Tibial artery (tissue), 4 donors: ENCODE measurements at regions not wholly inside any gene's neighbourhood (a gene's known extent, or its start where the extent isn't known, plus 50 kb on each side); places are given as distances from the start of the nearest gene placed in this dataset.

Experiments
- DNase-seq, 2 donors: peaks; one replicate each; pipeline ENCODE4 v3.0.0-alpha.2; 2019
- H3K27ac ChIP-seq, 2 donors: fragments of 200-600 bp; sonication (generic) in 1 of 2; 1 replicate in 1 of 2; 2 replicates in 1 of 2; pipeline ENCODE4 v1.5.1; 2018 to 2019; ENCODE audit warnings: mild to moderate bottlenecking in 1 of 2
- H3K27me3 ChIP-seq, 2 donors: fragments of 200-600 bp; sonication (generic) in 1 of 2; one replicate each; pipeline versions ENCODE4 v1.5.1 to v1.6.0; 2016 to 2019
- H3K36me3 ChIP-seq, 3 donors: fragments of 200-600 bp; sonication (generic) in 2 of 3; one replicate each; pipeline ENCODE4 v1.5.1; 2016 to 2019; ENCODE audit warnings: mild to moderate bottlenecking in 2 of 3
- H3K4me1 ChIP-seq, 4 donors: fragments of 200-600 bp; sonication (generic) in 2 of 4; 1 replicate in 3 of 4; 2 replicates in 1 of 4; pipeline ENCODE4 v1.5.1; 2016 to 2019
- H3K4me3 ChIP-seq, 2 donors: fragments of 200-600 bp; sonication (generic) in 1 of 2; 1 replicate in 1 of 2; 2 replicates in 1 of 2; pipeline ENCODE4 v1.5.1; 2018 to 2019; ENCODE audit warnings: mild to moderate bottlenecking in 2 of 2
- H3K9me3 ChIP-seq, 3 donors: fragments of 200-600 bp; sonication (generic) in 1 of 3; one replicate each; pipeline ENCODE4 v1.5.1; 2016 to 2019
- intact Hi-C: fragments of 100-400 bp; cut with DNase I; formaldehyde crosslinking; loops from one replicate; pipeline ENCODE4 v1.15.0; 2023; ENCODE audit warnings: low total_unique reads
- TF ChIP-seq, protein P1 (sequence below), 2 experiments: fragments of 200-600 bp in 1 of 2; fragments of 450-650 bp in 1 of 2; IDR thresholded peaks; one replicate each; pipeline ENCODE4 v1.5.1; 2017 to 2019; ENCODE audit warnings: antibody characterized with exemption in 2 of 2, mild to moderate bottlenecking in 1 of 2, moderate library complexity in 1 of 2

DNA sequence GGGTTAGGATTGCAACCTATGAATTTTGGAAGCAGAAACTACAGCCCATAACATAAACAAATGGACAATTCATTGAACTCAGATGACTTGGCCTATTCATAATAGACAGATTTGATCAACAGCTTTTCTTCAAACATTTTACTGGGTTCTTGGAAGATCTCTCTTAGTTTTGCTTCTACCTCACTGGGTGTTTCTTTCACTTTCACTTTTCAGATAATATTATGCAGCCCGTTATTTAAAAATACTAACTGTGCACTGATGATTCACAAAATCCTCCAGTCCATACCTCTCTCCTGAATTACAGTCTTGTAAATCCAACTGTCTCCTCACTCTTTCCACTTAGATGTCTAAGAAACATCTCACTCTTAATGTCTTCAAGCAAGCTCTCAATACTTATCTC lies 183.5 kb upstream of the IRX1 start:
- TF ChIP-seq, protein P1, sequence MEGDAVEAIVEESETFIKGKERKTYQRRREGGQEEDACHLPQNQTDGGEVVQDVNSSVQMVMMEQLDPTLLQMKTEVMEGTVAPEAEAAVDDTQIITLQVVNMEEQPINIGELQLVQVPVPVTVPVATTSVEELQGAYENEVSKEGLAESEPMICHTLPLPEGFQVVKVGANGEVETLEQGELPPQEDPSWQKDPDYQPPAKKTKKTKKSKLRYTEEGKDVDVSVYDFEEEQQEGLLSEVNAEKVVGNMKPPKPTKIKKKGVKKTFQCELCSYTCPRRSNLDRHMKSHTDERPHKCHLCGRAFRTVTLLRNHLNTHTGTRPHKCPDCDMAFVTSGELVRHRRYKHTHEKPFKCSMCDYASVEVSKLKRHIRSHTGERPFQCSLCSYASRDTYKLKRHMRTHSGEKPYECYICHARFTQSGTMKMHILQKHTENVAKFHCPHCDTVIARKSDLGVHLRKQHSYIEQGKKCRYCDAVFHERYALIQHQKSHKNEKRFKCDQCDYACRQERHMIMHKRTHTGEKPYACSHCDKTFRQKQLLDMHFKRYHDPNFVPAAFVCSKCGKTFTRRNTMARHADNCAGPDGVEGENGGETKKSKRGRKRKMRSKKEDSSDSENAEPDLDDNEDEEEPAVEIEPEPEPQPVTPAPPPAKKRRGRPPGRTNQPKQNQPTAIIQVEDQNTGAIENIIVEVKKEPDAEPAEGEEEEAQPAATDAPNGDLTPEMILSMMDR (IDR thresholded peaks at IDR 0.05): no peak
- Histone ChIP-seq H3K4me3 (no peak overlapping the region), H3K27me3 (no peaks in the 10 kb centered on the region), H3K4me1 (no peaks in the 10 kb centered on the region), H3K36me3 (no peaks in the 10 kb centered on the region), H3K27ac (no peak overlapping the region), H3K9me3 (no peaks in the 10 kb centered on the region)
- DNase-seq: no peak
- intact Hi-C loops: no loop called here

DNA sequence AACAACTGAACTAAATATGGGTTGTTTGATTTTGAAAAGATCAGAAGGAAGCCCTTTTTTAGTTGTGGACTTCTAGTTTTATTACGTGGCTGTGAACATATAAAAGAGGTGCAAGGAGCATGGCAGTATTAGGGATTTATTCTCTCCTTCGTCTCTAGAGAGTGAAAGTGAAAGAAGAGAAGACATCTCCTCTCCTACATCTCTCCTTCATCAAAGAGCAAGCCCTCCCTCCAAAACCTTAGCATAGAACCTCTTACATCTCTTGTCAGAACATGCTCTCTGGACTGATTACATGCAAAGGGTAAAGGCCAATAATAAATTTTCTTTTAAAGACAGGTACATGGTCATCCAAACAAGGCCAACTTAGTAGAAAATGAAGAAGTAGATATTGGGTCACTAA lies 184.3 kb upstream of the IRX1 start:
- no peaks in the 10 kb centered on the region for H3K4me1 ChIP-seq
- no peak for DNase-seq
- no peak overlapping the region for H3K27ac ChIP-seq
- H3K4me3 ChIP-seq: no peak overlapping the region
- intact Hi-C loops: no loop called here
- no peaks in the 10 kb centered on the region for H3K27me3 ChIP-seq
- H3K36me3 ChIP-seq: no peaks in the 10 kb centered on the region
- no peaks in the 10 kb centered on the region for H3K9me3 ChIP-seq
- TF ChIP-seq, protein P1 (IDR thresholded peaks at IDR 0.05): no peak

DNA sequence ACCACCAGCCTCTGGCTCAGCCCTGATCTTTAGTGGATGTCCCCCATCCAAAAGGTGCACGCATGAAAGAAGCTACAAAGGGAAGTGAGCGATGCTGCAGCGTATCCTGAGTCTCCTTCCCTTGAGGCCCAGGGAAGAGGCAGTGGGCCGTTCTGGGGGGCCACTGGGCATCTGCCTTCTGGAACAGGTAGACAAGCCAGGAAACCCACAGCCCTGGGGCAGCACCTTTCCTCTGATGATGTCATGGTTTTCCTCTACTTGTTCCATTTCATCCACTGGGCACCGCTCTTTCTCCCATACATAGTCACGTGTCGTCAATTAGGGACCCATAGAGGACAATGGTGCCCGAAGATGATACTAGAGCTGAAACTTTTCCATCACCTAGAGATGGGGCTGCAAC lies 194.0 kb upstream of the IRX1 start:
- H3K4me1 ChIP-seq: no peaks in the 10 kb centered on the region
- intact Hi-C loops: no loop called here
- no peak overlapping the region for H3K27ac ChIP-seq
- DNase-seq: no peak
- no peaks in the 10 kb centered on the region for H3K36me3 ChIP-seq
- H3K9me3 ChIP-seq: peaks cover 0 to 30% (median 10%) of the 10 kb centered on the region in 3 donors
- H3K27me3 ChIP-seq: no peaks in the 10 kb centered on the region
- no peak overlapping the region for H3K4me3 ChIP-seq
- TF ChIP-seq, protein P1 (IDR thresholded peaks at IDR 0.05): no peak

DNA sequence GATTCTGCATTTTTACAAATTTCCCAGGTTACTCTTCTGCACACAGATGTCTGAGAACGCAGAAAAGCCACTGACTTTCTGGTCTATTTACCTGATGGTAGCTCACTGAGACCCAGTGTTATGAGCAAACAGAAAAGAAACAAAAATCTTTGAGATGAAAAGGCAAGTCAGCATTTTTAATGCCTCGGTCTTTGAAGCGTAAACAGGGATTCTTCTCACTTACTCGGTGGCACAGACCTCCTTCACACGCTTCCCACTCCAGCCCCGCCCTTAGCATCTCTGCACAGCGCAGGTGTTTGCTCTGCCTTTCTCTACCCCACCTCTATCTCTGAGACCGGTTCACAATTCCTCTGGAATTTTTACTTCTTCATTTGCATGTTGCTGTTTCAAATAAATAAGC lies 195.0 kb upstream of the IRX1 start:
- TF ChIP-seq, protein P1 (IDR thresholded peaks at IDR 0.05): no peak
- H3K27me3 ChIP-seq: no peaks in the 10 kb centered on the region
- peaks cover 0 to 30% (median 10%) of the 10 kb centered on the region in 3 donors for H3K9me3 ChIP-seq
- DNase-seq: no peak
- no peaks in the 10 kb centered on the region for H3K36me3 ChIP-seq
- H3K4me1 ChIP-seq: no peaks in the 10 kb centered on the region
- no peak overlapping the region for H3K27ac ChIP-seq
- intact Hi-C loops: no loop called here
- H3K4me3 ChIP-seq: no peak overlapping the region

DNA sequence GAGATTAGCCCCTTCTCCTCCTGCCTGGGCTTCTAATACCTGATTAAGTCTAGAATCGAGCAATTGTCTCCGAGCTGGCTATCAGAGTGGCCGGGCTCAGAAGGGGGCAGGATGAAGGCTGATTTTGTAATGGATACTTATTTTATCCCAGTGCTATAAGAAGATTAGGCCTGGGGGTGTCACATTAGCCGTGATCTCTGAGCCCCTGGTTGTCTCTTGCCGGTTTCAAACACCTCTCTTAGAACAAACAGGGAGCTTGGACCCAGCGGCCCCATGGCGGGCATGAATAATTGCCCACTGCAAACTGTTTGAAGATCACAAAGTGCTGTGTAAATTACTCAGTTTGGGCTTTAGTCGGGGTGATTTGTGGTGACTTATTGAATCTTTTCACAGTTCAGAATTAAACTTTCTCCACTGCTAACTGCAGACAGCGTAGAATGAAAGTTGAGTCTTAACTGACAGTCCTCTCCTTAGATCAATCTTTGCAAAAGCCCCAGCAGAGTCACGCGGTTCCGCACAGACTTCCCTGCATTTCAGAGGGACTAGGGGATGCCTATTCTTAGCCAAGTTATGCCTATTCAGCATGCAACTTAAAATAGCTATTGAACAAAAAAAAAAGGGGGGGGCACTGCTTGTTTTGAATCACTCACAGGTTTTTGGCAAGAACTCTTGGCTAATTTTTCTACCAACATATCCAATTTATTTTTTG lies 200.6 kb upstream of the IRX1 start:
- intact Hi-C loops: no loop called here
- Histone ChIP-seq H3K4me1 (peaks cover 0 to 5% (median 0%) of the 10 kb centered on the region in 4 donors), H3K4me3 (no peak overlapping the region), H3K36me3 (no peaks in the 10 kb centered on the region), H3K27ac (no peak overlapping the region), H3K27me3 (no peaks in the 10 kb centered on the region), H3K9me3 (peaks cover 0 to 20% (median 8%) of the 10 kb centered on the region in 3 donors)
- no peak for DNase-seq
- TF ChIP-seq, protein P1 (IDR thresholded peaks at IDR 0.05): no peak
